ENCODE measurements at regions not wholly inside any gene's neighbourhood (a gene's known extent, or its start where the extent isn't known, plus 50 kb on each side); places are given as distances from the start of the nearest gene placed in this dataset.
"Not testable (repeated sequence)": the region's sequence is repeated elsewhere in the genome, so short reads cannot be mapped to it uniquely, and the experiment has no call there.

- CTCF ChIA-PET; POLR2A ChIA-PET; DNase-seq (ENCODE audit: extremely low spot score): not testable (repeated sequence)
These were observed 173.9 kb downstream of the TJP1 start for GRCh38 chr15:29648415-29648814.

GRCh38 chr15:29645841-29646240, 176.4 kb downstream of the TJP1 start:
- ChIA-PET CTCF (no interaction called here), POLR2A (no interaction called here)
- TF ChIP-seq CTCF (IDR thresholded peaks at IDR 0.05; ENCODE audit: control extremely low read depth, extremely low read depth, low read depth, missing control alignments), result no peak

GRCh38 chr15:29644361-29644760, 177.9 kb downstream of the TJP1 start:
- CTCF ChIA-PET, POLR2A ChIA-PET: not testable (repeated sequence)

More at GRCh38 chr15:29645841-29646240, 176.4 kb downstream of the TJP1 start:
- no peak for DNase-seq (ENCODE audit: extremely low spot score)

GRCh38 chr15:29638781-29639180, 183.5 kb downstream of the TJP1 start:
- ChIA-PET CTCF (no interaction called here), POLR2A (no interaction called here)
- no peak for DNase-seq (ENCODE audit: extremely low spot score)
- no peak for TF ChIP-seq CTCF (IDR thresholded peaks at IDR 0.05; ENCODE audit: control extremely low read depth, extremely low read depth, low read depth, missing control alignments)

More at GRCh38 chr15:29644361-29644760, 177.9 kb downstream of the TJP1 start:
- not testable (repeated sequence) for DNase-seq (ENCODE audit: extremely low spot score)

GRCh38 chr15:29638011-29638410, 184.3 kb downstream of the TJP1 start:
- CTCF ChIA-PET, result no interaction called here
- no peak for TF ChIP-seq CTCF (IDR thresholded peaks at IDR 0.05; ENCODE audit: control extremely low read depth, extremely low read depth, low read depth, missing control alignments)
- POLR2A ChIA-PET, result no interaction called here
- no peak for DNase-seq (ENCODE audit: extremely low spot score)

- ChIA-PET CTCF (no interaction called here), POLR2A (no interaction called here)
- DNase-seq (ENCODE audit: extremely low spot score), result no peak
- no peak for TF ChIP-seq CTCF (IDR thresholded peaks at IDR 0.05; ENCODE audit: control extremely low read depth, extremely low read depth, low read depth, missing control alignments)
These were observed 184.7 kb downstream of the TJP1 start for GRCh38 chr15:29637555-29637954.

GRCh38 chr15:29636921-29637320, 185.3 kb downstream of the TJP1 start:
- ChIA-PET POLR2A (no interaction called here), CTCF (no interaction called here)
- TF ChIP-seq CTCF (IDR thresholded peaks at IDR 0.05; ENCODE audit: control extremely low read depth, extremely low read depth, low read depth, missing control alignments), result no peak

GRCh38 chr15:29636140-29636539, 186.1 kb downstream of the TJP1 start:
- DNase-seq (ENCODE audit: extremely low spot score), result no peak
- ChIA-PET CTCF (no interaction called here), POLR2A (no interaction called here)
- TF ChIP-seq CTCF (IDR thresholded peaks at IDR 0.05; ENCODE audit: control extremely low read depth, extremely low read depth, low read depth, missing control alignments), result no peak

More at GRCh38 chr15:29636921-29637320, 185.3 kb downstream of the TJP1 start:
- DNase-seq (ENCODE audit: extremely low spot score), result no peak

Measured in GM10248 (cell line).